ENCODE measurements at regions not wholly inside any gene's neighbourhood (a gene's known extent, or its start where the extent isn't known, plus 50 kb on each side); places are given as distances from the start of the nearest gene placed in this dataset.

DNA sequence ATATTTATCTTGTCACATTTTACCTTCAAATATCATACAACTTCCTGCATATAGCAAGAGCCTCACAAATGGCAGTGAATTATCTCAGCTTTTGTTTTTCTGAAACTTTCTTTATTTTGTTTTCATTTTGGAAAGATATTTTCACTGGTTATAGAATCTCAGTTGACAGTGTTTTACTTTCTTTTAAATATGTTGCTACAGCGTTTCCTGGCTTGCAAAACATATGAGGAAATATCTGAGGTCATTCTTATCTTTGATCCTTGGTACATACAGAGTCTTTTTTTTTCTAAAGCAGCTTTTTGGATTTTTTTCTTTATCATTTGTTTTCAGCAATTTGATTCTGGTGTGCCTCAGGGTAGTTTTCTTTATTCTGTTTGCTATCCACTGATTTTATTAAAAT lies 77.6 kb upstream of the CEP78 start:
- H3K9ac ChIP-seq (ENCODE audit: low read depth, low read length) = no peak overlapping the region
- no peaks in the 10 kb centered on the region for H3K79me1 ChIP-seq (ENCODE audit: low read depth in 1 of 2, low read length in 2 of 2)
- no CpG with 5 or more reads among the region's 1 CpG for WGBS, 2 experiments (ENCODE audit: extremely low coverage in 2 of 2, insufficient read length in 1 of 2)
- TF ChIP-seq, protein P1, sequence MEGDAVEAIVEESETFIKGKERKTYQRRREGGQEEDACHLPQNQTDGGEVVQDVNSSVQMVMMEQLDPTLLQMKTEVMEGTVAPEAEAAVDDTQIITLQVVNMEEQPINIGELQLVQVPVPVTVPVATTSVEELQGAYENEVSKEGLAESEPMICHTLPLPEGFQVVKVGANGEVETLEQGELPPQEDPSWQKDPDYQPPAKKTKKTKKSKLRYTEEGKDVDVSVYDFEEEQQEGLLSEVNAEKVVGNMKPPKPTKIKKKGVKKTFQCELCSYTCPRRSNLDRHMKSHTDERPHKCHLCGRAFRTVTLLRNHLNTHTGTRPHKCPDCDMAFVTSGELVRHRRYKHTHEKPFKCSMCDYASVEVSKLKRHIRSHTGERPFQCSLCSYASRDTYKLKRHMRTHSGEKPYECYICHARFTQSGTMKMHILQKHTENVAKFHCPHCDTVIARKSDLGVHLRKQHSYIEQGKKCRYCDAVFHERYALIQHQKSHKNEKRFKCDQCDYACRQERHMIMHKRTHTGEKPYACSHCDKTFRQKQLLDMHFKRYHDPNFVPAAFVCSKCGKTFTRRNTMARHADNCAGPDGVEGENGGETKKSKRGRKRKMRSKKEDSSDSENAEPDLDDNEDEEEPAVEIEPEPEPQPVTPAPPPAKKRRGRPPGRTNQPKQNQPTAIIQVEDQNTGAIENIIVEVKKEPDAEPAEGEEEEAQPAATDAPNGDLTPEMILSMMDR (conservative IDR thresholded peaks at IDR 0.05; ENCODE audit: low read depth, low read length) = no peak
- TF ChIP-seq POLR2A (IDR thresholded peaks at IDR 0.05; ENCODE audit: low read depth, low read length) = no peak
- TF ChIP-seq, protein P2, sequence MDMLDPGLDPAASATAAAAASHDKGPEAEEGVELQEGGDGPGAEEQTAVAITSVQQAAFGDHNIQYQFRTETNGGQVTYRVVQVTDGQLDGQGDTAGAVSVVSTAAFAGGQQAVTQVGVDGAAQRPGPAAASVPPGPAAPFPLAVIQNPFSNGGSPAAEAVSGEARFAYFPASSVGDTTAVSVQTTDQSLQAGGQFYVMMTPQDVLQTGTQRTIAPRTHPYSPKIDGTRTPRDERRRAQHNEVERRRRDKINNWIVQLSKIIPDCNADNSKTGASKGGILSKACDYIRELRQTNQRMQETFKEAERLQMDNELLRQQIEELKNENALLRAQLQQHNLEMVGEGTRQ (IDR thresholded peaks at IDR 0.05; ENCODE audit: low read depth, low read length) = no peak
- TF ChIP-seq MXI1 (IDR thresholded peaks at IDR 0.05; ENCODE audit: borderline replicate concordance, low read depth, low read length) = no peak
- TF ChIP-seq SMC3 (IDR thresholded peaks at IDR 0.05; ENCODE audit: low read depth, low read length) = no peak
- TF ChIP-seq, protein P3, sequence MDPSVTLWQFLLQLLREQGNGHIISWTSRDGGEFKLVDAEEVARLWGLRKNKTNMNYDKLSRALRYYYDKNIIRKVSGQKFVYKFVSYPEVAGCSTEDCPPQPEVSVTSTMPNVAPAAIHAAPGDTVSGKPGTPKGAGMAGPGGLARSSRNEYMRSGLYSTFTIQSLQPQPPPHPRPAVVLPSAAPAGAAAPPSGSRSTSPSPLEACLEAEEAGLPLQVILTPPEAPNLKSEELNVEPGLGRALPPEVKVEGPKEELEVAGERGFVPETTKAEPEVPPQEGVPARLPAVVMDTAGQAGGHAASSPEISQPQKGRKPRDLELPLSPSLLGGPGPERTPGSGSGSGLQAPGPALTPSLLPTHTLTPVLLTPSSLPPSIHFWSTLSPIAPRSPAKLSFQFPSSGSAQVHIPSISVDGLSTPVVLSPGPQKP (IDR thresholded peaks at IDR 0.05; ENCODE audit: borderline replicate concordance, low read depth, low read length) = no peak
- TF ChIP-seq MAFK (IDR thresholded peaks at IDR 0.05; ENCODE audit: low read depth, low read length) = no peak
- no peak for TF ChIP-seq CHD1 (IDR thresholded peaks at IDR 0.05; ENCODE audit: low read depth, low read length)
- TF ChIP-seq CEBPB (IDR thresholded peaks at IDR 0.05; ENCODE audit: low read depth, low read length) = no peak
- TF ChIP-seq RAD21 (IDR thresholded peaks at IDR 0.05; ENCODE audit: low read length) = no peak
- no peak overlapping the region for H2BK15ac ChIP-seq (ENCODE audit: low read depth, low read length)
- CTCF ChIA-PET = no interaction called here
- H3K4me2 ChIP-seq (ENCODE audit: low read depth, low read length) = no peak overlapping the region
- no peak overlapping the region for H2AFZ ChIP-seq (replicated peaks; ENCODE audit: low read length, poor library complexity)
- no peak overlapping the region for H4K8ac ChIP-seq (ENCODE audit: low read depth in 2 of 2, low read length in 2 of 2)
- BruUV-seq (replicated peaks) = no TSS peak
- no peak overlapping the region for H3K18ac ChIP-seq (ENCODE audit: low read depth, low read length)
- H4K91ac ChIP-seq (ENCODE audit: insufficient read depth, low read depth, low read length) = no peak overlapping the region
- no peak overlapping the region for H3K14ac ChIP-seq (replicated peaks; ENCODE audit: low read depth, low read length)
- no peak overlapping the region for H3K56ac ChIP-seq (ENCODE audit: extremely low read depth, insufficient read depth, low read length)
- H3K9me1 ChIP-seq (ENCODE audit: insufficient read depth, low read length) = no peaks in the 10 kb centered on the region
- dilution Hi-C loops (cut with HindIII; ENCODE audit: low sequenced_read_pairs, unreplicated experiment) (no loop called here), intact Hi-C loops (cut with micrococcal nuclease) (no loop called here), in situ Hi-C loops (cut with MboI; ENCODE audit: low sequenced_read_pairs) (no loop called here)
- H3K9me3 ChIP-seq (ENCODE audit: control insufficient read depth, insufficient read depth, low read length) = no peaks in the 10 kb centered on the region
- no peak overlapping the region for H2AK5ac ChIP-seq (ENCODE audit: low read depth, low read length)
- no peak overlapping the region for H3K27ac ChIP-seq (ENCODE audit: insufficient read depth, low read length)
- H4K20me1 ChIP-seq (ENCODE audit: insufficient read depth, low read length) = no peaks in the 10 kb centered on the region
- no peak overlapping the region for H2BK120ac ChIP-seq (ENCODE audit: low read depth, low read length)
- no peak overlapping the region for H3K4ac ChIP-seq (ENCODE audit: low read depth, low read length)
- H2BK20ac ChIP-seq (ENCODE audit: low read depth, low read length) = no peak overlapping the region
- H3K36me3 ChIP-seq (ENCODE audit: control insufficient read depth, insufficient read depth, low read length) = no peaks in the 10 kb centered on the region
- no peaks in the 10 kb centered on the region for H3K4me1 ChIP-seq (ENCODE audit: control insufficient read depth, insufficient read depth, low read length)
- POLR2A ChIA-PET (ENCODE audit: unreplicated experiment) = no interaction called here
- no peak overlapping the region for H4K5ac ChIP-seq (ENCODE audit: low read depth, low read length)
- no peak overlapping the region for H3K4me3 ChIP-seq (ENCODE audit: insufficient read depth, low read depth, low read length)
- DNase-seq (no peak), ATAC-seq (ENCODE audit: low read depth) (no peak)
- no peak overlapping the region for H2AK9ac ChIP-seq (replicated peaks; ENCODE audit: low read depth, low read length, poor library complexity)
- no peaks in the 10 kb centered on the region for H3K27me3 ChIP-seq (ENCODE audit: control insufficient read depth, insufficient read depth, low read length)
- no peak overlapping the region for H3K23ac ChIP-seq (ENCODE audit: low read depth, low read length)
- no peak overlapping the region for H2BK5ac ChIP-seq (ENCODE audit: low read depth, low read length, poor library complexity, severe bottlenecking)

Data from IMR-90 (cell line).